ENCODE measurements at regions not wholly inside any gene's neighbourhood (a gene's known extent, or its start where the extent isn't known, plus 50 kb on each side); places are given as distances from the start of the nearest gene placed in this dataset.

- Mint-ChIP-seq H3K9me3 (no peaks in the 10 kb centered on the region), H3K4me1 (peaks cover 7% of the 10 kb centered on the region), H3K27ac (no peak overlapping the region), H3K27me3 (peaks cover 7% of the 10 kb centered on the region), H3K4me3 (no peak overlapping the region)
- DNase-seq: no peak
- ATAC-seq: no peak
These were observed 77.2 kb upstream of the INCENP start for GRCh38 chr11:62046568-62047100.

GRCh38 chr11:62044639-62045121, 77.2 kb upstream of the FTH1 start:
- Mint-ChIP-seq H3K4me1 (peaks cover 7% of the 10 kb centered on the region), H3K27ac (no peak overlapping the region), H3K27me3 (peaks cover 10% of the 10 kb centered on the region), H3K9me3 (no peaks in the 10 kb centered on the region), H3K4me3 (no peak overlapping the region)
- DNase-seq (no peak), ATAC-seq (no peak)

- DNase-seq: no peak
- Mint-ChIP-seq H3K9me3 (no peaks in the 10 kb centered on the region), H3K4me3 (no peak overlapping the region), H3K4me1 (no peaks in the 10 kb centered on the region), H3K27ac (no peak overlapping the region), H3K27me3 (no peaks in the 10 kb centered on the region)
- no peak for ATAC-seq
These were observed 67.9 kb upstream of the FTH1 start for GRCh38 chr11:62035293-62035692.

- Mint-ChIP-seq H3K9me3 (no peaks in the 10 kb centered on the region), H3K4me1 (no peaks in the 10 kb centered on the region), H3K27me3 (no peaks in the 10 kb centered on the region), H3K4me3 (no peak overlapping the region), H3K27ac (no peak overlapping the region)
- DNase-seq (no peak), ATAC-seq (no peak)
These were observed 66.6 kb upstream of the FTH1 start for GRCh38 chr11:62034036-62034338.

GRCh38 chr11:62033191-62034035, 66.0 kb upstream of the FTH1 start:
- Mint-ChIP-seq H3K27me3 (no peaks in the 10 kb centered on the region), H3K9me3 (no peaks in the 10 kb centered on the region), H3K4me3 (no peak overlapping the region), H3K27ac (no peak overlapping the region), H3K4me1 (no peaks in the 10 kb centered on the region)
- no peak for ATAC-seq
- DNase-seq: no peak

GRCh38 chr11:62030071-62030684, 62.7 kb upstream of the FTH1 start:
- DNase-seq (no peak), ATAC-seq (no peak)
- no peak overlapping the region for H3K4me3 Mint-ChIP-seq
- H3K27ac Mint-ChIP-seq: peak overlapping the region in 1 of 2 donors; percentile 19
- peaks cover 10% of the 10 kb centered on the region for H3K4me1 Mint-ChIP-seq
- H3K27me3 Mint-ChIP-seq: no peaks in the 10 kb centered on the region
- H3K9me3 Mint-ChIP-seq: no peaks in the 10 kb centered on the region

GRCh38 chr11:62026739-62027370, 59.4 kb upstream of the FTH1 start:
- H3K27me3 Mint-ChIP-seq: no peaks in the 10 kb centered on the region
- H3K4me3 Mint-ChIP-seq: no peak overlapping the region
- H3K4me1 Mint-ChIP-seq: peaks cover 15% of the 10 kb centered on the region
- no peak for DNase-seq
- no peak overlapping the region for H3K27ac Mint-ChIP-seq
- H3K9me3 Mint-ChIP-seq: peaks cover 0 to 6% of the 10 kb centered on the region in 2 donors
- no peak for ATAC-seq

- ATAC-seq: peak; percentile 96
- no peaks in the 10 kb centered on the region for H3K27me3 Mint-ChIP-seq
- H3K9me3 Mint-ChIP-seq: peaks cover 7 to 13% of the 10 kb centered on the region in 2 donors
- peak overlapping the region; percentile 52 to 56 for H3K4me3 Mint-ChIP-seq
- peak overlapping the region; percentile 93 to 95 for H3K27ac Mint-ChIP-seq
- H3K4me1 Mint-ChIP-seq: peaks cover 15% of the 10 kb centered on the region
- DNase-seq: peak; percentile 55 to 88
These were observed 58.2 kb upstream of the FTH1 start for GRCh38 chr11:62025487-62026105.

GRCh38 chr11:62024936-62025486, 57.6 kb upstream of the FTH1 start:
- DNase-seq (peak in 1 of 2 donors; percentile 1), ATAC-seq (no peak)
- Mint-ChIP-seq H3K9me3 (peaks cover 7 to 13% of the 10 kb centered on the region in 2 donors), H3K27me3 (no peaks in the 10 kb centered on the region), H3K4me1 (peaks cover 15% of the 10 kb centered on the region), H3K27ac (peak overlapping the region; percentile 93 to 95), H3K4me3 (peak overlapping the region; percentile 52 to 56)

- H3K4me3 Mint-ChIP-seq: no peak overlapping the region
- ATAC-seq: no peak
- peaks cover 15% of the 10 kb centered on the region for H3K4me1 Mint-ChIP-seq
- H3K27me3 Mint-ChIP-seq: no peaks in the 10 kb centered on the region
- peaks cover 7 to 13% of the 10 kb centered on the region in 2 donors for H3K9me3 Mint-ChIP-seq
- DNase-seq: no peak
- H3K27ac Mint-ChIP-seq: no peak overlapping the region
These were observed 54.8 kb upstream of the FTH1 start for GRCh38 chr11:62022211-62022610.

GRCh38 chr11:62020661-62021060, 53.2 kb upstream of the FTH1 start:
- Mint-ChIP-seq H3K27me3 (no peaks in the 10 kb centered on the region), H3K27ac (no peak overlapping the region), H3K4me3 (no peak overlapping the region), H3K9me3 (peaks cover 7 to 13% of the 10 kb centered on the region in 2 donors), H3K4me1 (peaks cover 10% of the 10 kb centered on the region)
- DNase-seq (no peak), ATAC-seq (no peak)

GRCh38 chr11:62018981-62019664, 51.7 kb upstream of the FTH1 start:
- H3K27ac Mint-ChIP-seq: no peak overlapping the region
- no peak overlapping the region for H3K4me3 Mint-ChIP-seq

GRCh38 chr11:62017878-62018655, 50.6 kb upstream of the FTH1 start:
- no peak for DNase-seq
- Mint-ChIP-seq H3K27me3 (no peaks in the 10 kb centered on the region), H3K9me3 (peaks cover 7 to 13% of the 10 kb centered on the region in 2 donors), H3K4me1 (no peaks in the 10 kb centered on the region), H3K4me3 (no peak overlapping the region), H3K27ac (no peak overlapping the region)
- ATAC-seq: no peak

More at GRCh38 chr11:62018981-62019664, 51.7 kb upstream of the FTH1 start:
- ATAC-seq (no peak), DNase-seq (no peak)
- H3K27me3 Mint-ChIP-seq: no peaks in the 10 kb centered on the region
- peaks cover 7 to 13% of the 10 kb centered on the region in 2 donors for H3K9me3 Mint-ChIP-seq
- H3K4me1 Mint-ChIP-seq: no peaks in the 10 kb centered on the region

All from stimulated activated naive CD8-positive, alpha-beta T cell treated with anti-CD3 and anti-CD28 coated beads, Interleukin-15, amount 100 ng/mL, for 72 hours (primary cell).